ENCODE measurements at regions not wholly inside any gene's neighbourhood (a gene's known extent, or its start where the extent isn't known, plus 50 kb on each side); places are given as distances from the start of the nearest gene placed in this dataset.

- TF ChIP-seq CTCF (IDR thresholded peaks at IDR 0.05) (no peak), POLR2A (IDR thresholded peaks at IDR 0.05) (no peak)
These were observed 541.6 kb upstream of the PFKP start for GRCh38 chr10:2525781-2526180.
